Glutamatergic neuron (in vitro differentiated cells): ENCODE measurements at regions not wholly inside any gene's neighbourhood (a gene's known extent, or its start where the extent isn't known, plus 50 kb on each side); places are given as distances from the start of the nearest gene placed in this dataset.

Source experiments
- DNase-seq: peaks from one replicate; pipeline ENCODE4 v3.0.0; 2022
- H3K27ac Mint-ChIP-seq: one replicate; pipeline ENCODE4 v1.8.0; 2020; ENCODE audit warnings: mild to moderate bottlenecking, mixed read lengths, inconsistent platforms; ENCODE audit not compliant: unreplicated experiment
- H3K27me3 Mint-ChIP-seq: one replicate; pipeline ENCODE4 v1.8.0; 2020; ENCODE audit warnings: mild to moderate bottlenecking, moderate library complexity, mixed read lengths, inconsistent platforms; ENCODE audit not compliant: unreplicated experiment
- H3K36me3 Mint-ChIP-seq: one replicate; pipeline ENCODE4 v1.8.0; 2020; ENCODE audit warnings: mild to moderate bottlenecking, mixed read lengths, inconsistent platforms; ENCODE audit not compliant: unreplicated experiment
- H3K4me1 Mint-ChIP-seq: one replicate; pipeline ENCODE4 v1.8.0; 2020; ENCODE audit warnings: mild to moderate bottlenecking, low read depth, mixed read lengths, inconsistent platforms; ENCODE audit not compliant: unreplicated experiment
- H3K4me3 Mint-ChIP-seq: one replicate; pipeline ENCODE4 v1.8.0; 2020; ENCODE audit warnings: mild to moderate bottlenecking, mixed read lengths, inconsistent platforms; ENCODE audit not compliant: unreplicated experiment
- H3K9me3 Mint-ChIP-seq: one replicate; pipeline ENCODE4 v1.8.0; 2020; ENCODE audit warnings: mild to moderate bottlenecking, moderate library complexity, mixed read lengths, inconsistent platforms; ENCODE audit not compliant: unreplicated experiment
- TF ChIP-seq, protein P1 (sequence below): fragments of 200-600 bp; sonication (generic); IDR thresholded peaks from one replicate; pipeline ENCODE4 v1.5.0; 2021; ENCODE audit not compliant: partially characterized antibody, unreplicated experiment

DNA sequence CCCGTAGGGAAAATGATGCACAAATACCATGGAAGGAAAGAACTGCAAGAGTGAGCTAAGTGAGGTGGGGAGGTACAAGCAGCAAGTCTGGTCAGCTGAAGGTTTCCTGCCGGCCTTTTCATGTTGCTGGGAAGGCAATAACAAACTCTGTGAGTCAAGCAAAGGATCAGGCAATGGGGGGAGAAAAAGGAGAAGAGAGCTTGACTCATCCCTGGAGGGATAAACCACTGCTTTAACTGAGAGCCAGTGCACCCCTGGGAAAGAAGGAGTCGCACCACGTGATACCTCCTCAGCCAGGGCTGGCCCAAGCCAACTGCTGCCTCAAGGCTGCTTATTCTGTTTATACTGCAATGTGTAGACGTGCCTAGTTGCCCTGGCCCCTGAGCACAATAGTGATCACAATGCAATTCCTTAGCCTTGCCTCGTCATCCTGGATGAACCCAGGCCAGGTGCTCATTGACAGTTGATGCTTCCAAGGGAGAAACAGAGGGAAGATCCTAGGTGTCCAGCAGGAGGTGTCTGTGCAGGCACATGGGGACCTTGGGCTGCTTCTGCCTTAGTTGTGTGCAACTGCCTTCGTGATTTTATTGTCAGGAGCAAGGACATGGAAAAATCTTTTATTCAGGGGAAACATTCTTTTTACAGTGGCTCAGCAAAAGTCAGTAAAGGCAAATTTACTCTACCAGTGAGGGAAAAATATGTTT lies 203.0 kb upstream of the TUT7 start:
- Mint-ChIP-seq H3K4me3 (no peak overlapping the region), H3K9me3 (no peaks in the 10 kb centered on the region), H3K36me3 (peaks cover 9% of the 10 kb centered on the region), H3K27me3 (peaks cover 2% of the 10 kb centered on the region), H3K27ac (no peak overlapping the region), H3K4me1 (peaks cover 7% of the 10 kb centered on the region)
- TF ChIP-seq, protein P1, sequence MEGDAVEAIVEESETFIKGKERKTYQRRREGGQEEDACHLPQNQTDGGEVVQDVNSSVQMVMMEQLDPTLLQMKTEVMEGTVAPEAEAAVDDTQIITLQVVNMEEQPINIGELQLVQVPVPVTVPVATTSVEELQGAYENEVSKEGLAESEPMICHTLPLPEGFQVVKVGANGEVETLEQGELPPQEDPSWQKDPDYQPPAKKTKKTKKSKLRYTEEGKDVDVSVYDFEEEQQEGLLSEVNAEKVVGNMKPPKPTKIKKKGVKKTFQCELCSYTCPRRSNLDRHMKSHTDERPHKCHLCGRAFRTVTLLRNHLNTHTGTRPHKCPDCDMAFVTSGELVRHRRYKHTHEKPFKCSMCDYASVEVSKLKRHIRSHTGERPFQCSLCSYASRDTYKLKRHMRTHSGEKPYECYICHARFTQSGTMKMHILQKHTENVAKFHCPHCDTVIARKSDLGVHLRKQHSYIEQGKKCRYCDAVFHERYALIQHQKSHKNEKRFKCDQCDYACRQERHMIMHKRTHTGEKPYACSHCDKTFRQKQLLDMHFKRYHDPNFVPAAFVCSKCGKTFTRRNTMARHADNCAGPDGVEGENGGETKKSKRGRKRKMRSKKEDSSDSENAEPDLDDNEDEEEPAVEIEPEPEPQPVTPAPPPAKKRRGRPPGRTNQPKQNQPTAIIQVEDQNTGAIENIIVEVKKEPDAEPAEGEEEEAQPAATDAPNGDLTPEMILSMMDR: no peak
- no peak for DNase-seq

DNA sequence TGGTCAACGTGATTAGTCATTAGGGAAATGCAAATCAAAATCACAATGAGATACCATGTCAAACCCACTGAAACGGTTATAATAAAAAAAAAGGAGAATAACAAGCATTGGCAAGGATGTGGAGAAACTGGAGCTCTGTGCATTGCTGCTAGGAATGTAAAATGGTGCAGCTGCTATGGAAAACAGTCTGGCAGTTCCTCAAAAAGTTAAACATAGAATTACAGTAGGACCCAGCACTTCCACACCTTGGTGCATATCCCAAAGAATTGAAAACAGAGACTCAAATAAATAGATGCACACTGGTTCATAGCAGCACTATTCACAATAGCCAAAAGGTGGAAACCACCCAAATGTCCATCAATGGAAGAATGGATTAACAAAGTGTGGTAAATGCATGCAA lies 201.5 kb upstream of the TUT7 start:
- DNase-seq: no peak
- H3K36me3 Mint-ChIP-seq: peaks cover 9% of the 10 kb centered on the region
- no peak overlapping the region for H3K27ac Mint-ChIP-seq
- TF ChIP-seq, protein P1: no peak
- no peaks in the 10 kb centered on the region for H3K9me3 Mint-ChIP-seq
- H3K4me3 Mint-ChIP-seq: no peak overlapping the region
- H3K4me1 Mint-ChIP-seq: peaks cover 7% of the 10 kb centered on the region
- peaks cover 2% of the 10 kb centered on the region for H3K27me3 Mint-ChIP-seq

DNA sequence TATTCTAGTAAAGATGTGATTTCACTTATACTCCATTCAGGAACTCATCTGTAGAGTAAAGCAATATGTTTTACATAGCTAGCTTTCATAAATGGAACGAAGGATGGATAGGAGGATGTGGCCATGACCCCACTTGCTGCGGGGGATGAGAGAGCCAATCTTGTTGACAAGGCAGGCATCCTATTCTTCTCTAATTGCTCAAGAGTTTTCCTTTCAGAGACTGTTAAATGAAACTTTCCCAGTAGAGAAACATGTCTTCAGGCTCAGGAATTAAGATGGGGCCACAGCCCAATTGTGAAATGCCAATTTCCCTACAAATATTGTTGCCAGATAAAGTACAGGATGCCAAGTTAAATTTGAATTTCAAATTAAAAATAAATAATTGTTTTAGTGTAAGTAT lies 196.2 kb upstream of the TUT7 start:
- Mint-ChIP-seq H3K4me1 (peaks cover 15% of the 10 kb centered on the region), H3K27ac (peak overlapping the region; percentile 25), H3K9me3 (no peaks in the 10 kb centered on the region), H3K4me3 (no peak overlapping the region), H3K36me3 (peaks cover 11% of the 10 kb centered on the region), H3K27me3 (peaks cover 2% of the 10 kb centered on the region)
- TF ChIP-seq, protein P1: no peak
- no peak for DNase-seq

DNA sequence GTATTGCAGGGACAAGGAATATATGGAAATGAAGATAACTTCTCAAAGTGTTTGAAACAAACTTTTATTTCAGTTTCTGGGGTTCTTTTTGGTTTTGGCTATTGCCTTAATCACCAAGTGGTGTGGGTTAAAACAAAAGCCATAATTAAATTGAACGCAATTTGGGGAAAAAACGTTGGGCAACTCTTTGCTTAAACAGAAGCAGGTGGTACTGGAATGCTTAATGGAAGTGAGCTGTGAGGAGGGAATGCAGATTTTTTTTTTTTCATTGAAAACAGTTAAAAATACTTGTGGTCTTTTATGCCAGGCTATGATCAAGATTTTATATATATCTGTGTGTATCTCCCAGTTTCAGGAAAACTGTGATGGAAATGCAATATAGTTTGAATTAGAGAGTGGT lies 195.7 kb upstream of the TUT7 start:
- DNase-seq: no peak
- peak overlapping the region; percentile 25 for H3K27ac Mint-ChIP-seq
- peaks cover 15% of the 10 kb centered on the region for H3K4me1 Mint-ChIP-seq
- H3K4me3 Mint-ChIP-seq: no peak overlapping the region
- peaks cover 2% of the 10 kb centered on the region for H3K27me3 Mint-ChIP-seq
- H3K9me3 Mint-ChIP-seq: no peaks in the 10 kb centered on the region
- TF ChIP-seq, protein P1: no peak
- peaks cover 11% of the 10 kb centered on the region for H3K36me3 Mint-ChIP-seq

DNA sequence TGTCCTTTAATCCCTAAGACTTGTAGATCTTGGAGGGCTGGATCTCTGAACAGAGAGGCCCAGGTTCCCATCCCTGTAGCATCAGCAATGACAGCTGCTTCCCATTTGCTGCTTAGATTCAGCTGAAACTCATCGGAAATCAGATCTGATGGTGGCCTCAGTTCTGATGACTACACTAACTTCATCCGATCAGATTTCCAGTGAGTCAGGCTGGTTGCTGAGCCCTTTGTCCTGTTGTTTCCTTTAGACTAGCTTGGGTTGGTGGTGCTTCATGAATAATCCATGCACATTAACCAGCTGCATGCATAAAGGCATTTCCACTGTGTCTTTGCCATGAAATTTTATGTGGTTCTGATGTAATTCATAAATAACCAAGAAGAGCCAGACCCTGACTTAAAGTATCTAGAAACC lies 195.2 kb upstream of the TUT7 start:
- Mint-ChIP-seq H3K4me1 (peaks cover 15% of the 10 kb centered on the region), H3K36me3 (peaks cover 11% of the 10 kb centered on the region), H3K9me3 (no peaks in the 10 kb centered on the region), H3K27me3 (peaks cover 2% of the 10 kb centered on the region), H3K4me3 (no peak overlapping the region), H3K27ac (peak overlapping the region; percentile 75)
- no peak for DNase-seq
- TF ChIP-seq, protein P1: no peak
